ENCODE measurements at regions not wholly inside any gene's neighbourhood (a gene's known extent, or its start where the extent isn't known, plus 50 kb on each side); places are given as distances from the start of the nearest gene placed in this dataset.

DNA sequence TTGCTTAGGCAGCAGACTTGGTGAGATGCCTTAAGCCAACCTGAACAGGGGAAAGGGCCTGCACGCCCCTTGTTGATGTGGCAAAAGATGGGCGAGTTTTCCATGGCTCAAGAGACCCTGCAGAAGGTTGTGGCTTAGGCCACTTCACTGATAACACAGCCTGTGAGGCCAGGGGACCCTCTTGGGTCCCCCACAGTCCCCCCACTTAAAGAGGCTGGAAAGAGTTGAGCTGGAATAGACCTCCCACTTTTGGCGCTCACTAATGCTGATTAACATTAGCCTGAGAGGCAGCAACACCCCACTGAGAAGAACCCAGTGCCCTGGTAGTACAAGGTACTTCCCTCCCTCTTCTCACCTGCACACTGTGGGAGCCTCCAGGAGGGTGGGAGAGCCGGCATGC lies 107.5 kb downstream of the TRIM29 start:
- Histone ChIP-seq H3K4me2 (ENCODE audit: insufficient read depth, low read length) (no peak overlapping the region), H3K9me3 (replicated peaks; ENCODE audit: control insufficient read depth, insufficient read depth, low read length) (no peaks in the 10 kb centered on the region), H3K4me1 (ENCODE audit: control insufficient read depth, extremely low read depth, insufficient read depth, low read length) (no peaks in the 10 kb centered on the region), H3K79me2 (ENCODE audit: control insufficient read depth, insufficient read depth, low read length) (no peaks in the 10 kb centered on the region), H3K9me1 (replicated peaks; ENCODE audit: control insufficient read depth, extremely low read depth, insufficient read depth, low read length) (no peaks in the 10 kb centered on the region), H3K27me3 (ENCODE audit: control insufficient read depth in 2 of 2, insufficient read depth in 2 of 2, low read length in 2 of 2) (no peaks in the 10 kb centered on the region), H4K20me1 (replicated peaks; ENCODE audit: control insufficient read depth, extremely low read depth, insufficient read depth, low read length) (no peaks in the 10 kb centered on the region), H2AFZ (ENCODE audit: low read depth, low read length) (no peak overlapping the region), H3K9ac (replicated peaks; ENCODE audit: extremely low read depth, insufficient read depth, low read length) (no peak overlapping the region), H3K4me3 (replicated peaks in 1 of 3; ENCODE audit: insufficient read depth in 1 of 3, low read depth in 1 of 3, low read length in 3 of 3) (no peak overlapping the region), H3K27ac (ENCODE audit: insufficient read depth, low read depth, low read length) (no peak overlapping the region), H3K36me3 (ENCODE audit: control insufficient read depth in 2 of 2, extremely low read depth in 1 of 2, insufficient read depth in 2 of 2, low read length in 2 of 2) (no peaks in the 10 kb centered on the region)
- FAIRE-seq (no peak), DNase-seq (ENCODE audit: low read depth, low spot score) (no peak)
- dilution Hi-C loops (cut with MboI; ENCODE audit: extremely low pct_ligation_motif_present, low sequenced_read_pairs) (no loop called here), intact Hi-C loops (cut with micrococcal nuclease) (no loop called here)
- CTCF ChIA-PET = no interaction called here
- POLR2A ChIA-PET = no interaction called here
- no TSS peak for BruUV-seq (replicated peaks)
- TF ChIP-seq EZH2 (IDR thresholded peaks at IDR 0.05; ENCODE audit: borderline replicate concordance, low read depth, low read length, severe bottlenecking) = no peak
- TF ChIP-seq FOS (IDR thresholded peaks at IDR 0.05; ENCODE audit: borderline replicate concordance, insufficient read depth, low read length) = no peak
- TF ChIP-seq JUN (IDR thresholded peaks at IDR 0.05; ENCODE audit: borderline replicate concordance, insufficient read depth, insufficient read length, low read depth) = no peak
- TF ChIP-seq POLR2A (IDR thresholded peaks at IDR 0.05; ENCODE audit: low read depth, low read length) = no peak
- TF ChIP-seq, protein P1, sequence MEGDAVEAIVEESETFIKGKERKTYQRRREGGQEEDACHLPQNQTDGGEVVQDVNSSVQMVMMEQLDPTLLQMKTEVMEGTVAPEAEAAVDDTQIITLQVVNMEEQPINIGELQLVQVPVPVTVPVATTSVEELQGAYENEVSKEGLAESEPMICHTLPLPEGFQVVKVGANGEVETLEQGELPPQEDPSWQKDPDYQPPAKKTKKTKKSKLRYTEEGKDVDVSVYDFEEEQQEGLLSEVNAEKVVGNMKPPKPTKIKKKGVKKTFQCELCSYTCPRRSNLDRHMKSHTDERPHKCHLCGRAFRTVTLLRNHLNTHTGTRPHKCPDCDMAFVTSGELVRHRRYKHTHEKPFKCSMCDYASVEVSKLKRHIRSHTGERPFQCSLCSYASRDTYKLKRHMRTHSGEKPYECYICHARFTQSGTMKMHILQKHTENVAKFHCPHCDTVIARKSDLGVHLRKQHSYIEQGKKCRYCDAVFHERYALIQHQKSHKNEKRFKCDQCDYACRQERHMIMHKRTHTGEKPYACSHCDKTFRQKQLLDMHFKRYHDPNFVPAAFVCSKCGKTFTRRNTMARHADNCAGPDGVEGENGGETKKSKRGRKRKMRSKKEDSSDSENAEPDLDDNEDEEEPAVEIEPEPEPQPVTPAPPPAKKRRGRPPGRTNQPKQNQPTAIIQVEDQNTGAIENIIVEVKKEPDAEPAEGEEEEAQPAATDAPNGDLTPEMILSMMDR (IDR thresholded peaks at IDR 0.05; ENCODE audit: extremely low read depth in 1 of 2, insufficient read depth in 1 of 2, low read depth in 1 of 2, low read length in 2 of 2) = no peak
- TF ChIP-seq POLR2AphosphoS5 (IDR thresholded peaks at IDR 0.05; ENCODE audit: insufficient read depth, low read depth, low read length) = no peak
- TF ChIP-seq, protein P2, sequence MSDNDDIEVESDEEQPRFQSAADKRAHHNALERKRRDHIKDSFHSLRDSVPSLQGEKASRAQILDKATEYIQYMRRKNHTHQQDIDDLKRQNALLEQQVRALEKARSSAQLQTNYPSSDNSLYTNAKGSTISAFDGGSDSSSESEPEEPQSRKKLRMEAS (IDR thresholded peaks at IDR 0.05; ENCODE audit: insufficient read depth, insufficient read length) = no peak
- TF ChIP-seq GATA2 (IDR thresholded peaks at IDR 0.05; ENCODE audit: insufficient read depth, insufficient read length, low read depth, low read length) = no peak
- no peak for TF ChIP-seq MYC (IDR thresholded peaks at IDR 0.05; ENCODE audit: low read depth, low read length)

Measured in endothelial cell of umbilical vein (primary cell).